Mononuclear cell (primary cell): ENCODE measurements at regions not wholly inside any gene's neighbourhood (a gene's known extent, or its start where the extent isn't known, plus 50 kb on each side); places are given as distances from the start of the nearest gene placed in this dataset.

Source experiments
- H3K27me3 ChIP-seq: 2 replicates; pipeline ENCODE4 v1.6.0; 2011; ENCODE audit warnings: low read length, control low read depth; ENCODE audit not compliant: insufficient read depth
- H3K4me1 ChIP-seq: 2 replicates; pipeline ENCODE4 v1.5.1; 2011; ENCODE audit warnings: mild to moderate bottlenecking, low read length, control low read depth; ENCODE audit not compliant: insufficient read depth
- H3K4me3 ChIP-seq: 2 replicates; pipeline ENCODE4 v1.5.1; 2011; ENCODE audit warnings: mild to moderate bottlenecking, low read length, moderate library complexity
- H3K9me3 ChIP-seq: 2 replicates; pipeline ENCODE4 v1.5.1; 2011; ENCODE audit warnings: low read depth, mild to moderate bottlenecking, control low read depth, low read length

GRCh38 chr1:157288492-157288891 is 150.3 kb upstream of the ETV3 start:
- Histone ChIP-seq H3K4me3 (no peak overlapping the region), H3K4me1 (no peaks in the 10 kb centered on the region), H3K27me3 (peaks cover 4% of the 10 kb centered on the region), H3K9me3 (no peaks in the 10 kb centered on the region)

- Histone ChIP-seq H3K27me3 (peaks cover 9% of the 10 kb centered on the region), H3K4me3 (no peak overlapping the region), H3K9me3 (no peaks in the 10 kb centered on the region), H3K4me1 (no peaks in the 10 kb centered on the region)
These were observed 149.8 kb upstream of the ETV3 start for GRCh38 chr1:157288006-157288405.

- Histone ChIP-seq H3K27me3 (peaks cover 9% of the 10 kb centered on the region), H3K9me3 (no peaks in the 10 kb centered on the region), H3K4me1 (no peaks in the 10 kb centered on the region), H3K4me3 (no peak overlapping the region)
These were observed 149.3 kb upstream of the ETV3 start for GRCh38 chr1:157287462-157287861.

GRCh38 chr1:157286646-157287420 is 148.6 kb upstream of the ETV3 start:
- Histone ChIP-seq H3K4me1 (no peaks in the 10 kb centered on the region), H3K27me3 (peaks cover 9% of the 10 kb centered on the region), H3K4me3 (no peak overlapping the region), H3K9me3 (no peaks in the 10 kb centered on the region)

GRCh38 chr1:157286096-157286495 is 147.9 kb upstream of the ETV3 start:
- H3K4me3 ChIP-seq: no peak overlapping the region
- peaks cover 12% of the 10 kb centered on the region for H3K27me3 ChIP-seq
- no peaks in the 10 kb centered on the region for H3K4me1 ChIP-seq
- H3K9me3 ChIP-seq: no peaks in the 10 kb centered on the region

- no peaks in the 10 kb centered on the region for H3K4me1 ChIP-seq
- no peaks in the 10 kb centered on the region for H3K9me3 ChIP-seq
- H3K27me3 ChIP-seq: peaks cover 27% of the 10 kb centered on the region
- no peak overlapping the region for H3K4me3 ChIP-seq
These were observed 146.3 kb upstream of the ETV3 start for GRCh38 chr1:157284451-157284850.

- Histone ChIP-seq H3K4me3 (no peak overlapping the region), H3K27me3 (peaks cover 41% of the 10 kb centered on the region)
These were observed 141.6 kb upstream of the ETV3 start for GRCh38 chr1:157279802-157280140.

GRCh38 chr1:157279138-157279801 is 141.1 kb upstream of the ETV3 start:
- Histone ChIP-seq H3K27me3 (peaks cover 41% of the 10 kb centered on the region), H3K9me3 (no peaks in the 10 kb centered on the region), H3K4me1 (no peaks in the 10 kb centered on the region), H3K4me3 (no peak overlapping the region)

More at GRCh38 chr1:157279802-157280140, 141.6 kb upstream of the ETV3 start:
- no peaks in the 10 kb centered on the region for H3K4me1 ChIP-seq
- H3K9me3 ChIP-seq: no peaks in the 10 kb centered on the region

GRCh38 chr1:157278383-157279137 is 140.4 kb upstream of the ETV3 start:
- peaks cover 38% of the 10 kb centered on the region for H3K27me3 ChIP-seq
- H3K4me3 ChIP-seq: no peak overlapping the region
- no peaks in the 10 kb centered on the region for H3K9me3 ChIP-seq

GRCh38 chr1:157277913-157278312 is 139.7 kb upstream of the ETV3 start:
- Histone ChIP-seq H3K9me3 (no peaks in the 10 kb centered on the region), H3K4me1 (no peaks in the 10 kb centered on the region), H3K4me3 (no peak overlapping the region), H3K27me3 (peaks cover 32% of the 10 kb centered on the region)

More at GRCh38 chr1:157278383-157279137, 140.4 kb upstream of the ETV3 start:
- no peaks in the 10 kb centered on the region for H3K4me1 ChIP-seq

- Histone ChIP-seq H3K4me1 (no peaks in the 10 kb centered on the region), H3K9me3 (no peaks in the 10 kb centered on the region), H3K4me3 (no peak overlapping the region), H3K27me3 (peaks cover 32% of the 10 kb centered on the region)
These were observed 139.1 kb upstream of the ETV3 start for GRCh38 chr1:157277281-157277680.

GRCh38 chr1:157274698-157275534 is 136.7 kb upstream of the ETV3 start:
- Histone ChIP-seq H3K4me3 (no peak overlapping the region), H3K27me3 (peaks cover 17% of the 10 kb centered on the region), H3K9me3 (no peaks in the 10 kb centered on the region), H3K4me1 (peaks cover 18% of the 10 kb centered on the region)

- Histone ChIP-seq H3K27me3 (peaks cover 4% of the 10 kb centered on the region), H3K9me3 (no peaks in the 10 kb centered on the region), H3K4me1 (peaks cover 27% of the 10 kb centered on the region), H3K4me3 (no peak overlapping the region)
These were observed 134.7 kb upstream of the ETV3 start for GRCh38 chr1:157272729-157273524.

GRCh38 chr1:157272264-157272663 is 134.1 kb upstream of the ETV3 start:
- H3K4me1 ChIP-seq: peaks cover 27% of the 10 kb centered on the region
- peaks cover 2% of the 10 kb centered on the region for H3K27me3 ChIP-seq
- no peak overlapping the region for H3K4me3 ChIP-seq
- no peaks in the 10 kb centered on the region for H3K9me3 ChIP-seq
